Endothelial cell of umbilical vein (primary cell): ENCODE measurements at regions not wholly inside any gene's neighbourhood (a gene's known extent, or its start where the extent isn't known, plus 50 kb on each side); places are given as distances from the start of the nearest gene placed in this dataset.

ENCODE experiments used
- EZH2 ChIP-seq: IDR thresholded peaks from 2 replicates; pipeline ENCODE4 v1.6.1; 2012; ENCODE audit warnings: borderline replicate concordance, low read depth, mild to moderate bottlenecking, moderate library complexity, low read length, inconsistent platforms; ENCODE audit not compliant: severe bottlenecking
- GATA2 ChIP-seq: IDR thresholded peaks from 2 replicates; pipeline ENCODE4 v1.7.0; 2011; ENCODE audit warnings: low read depth, mild to moderate bottlenecking, moderate library complexity, mixed read lengths, low read length; ENCODE audit not compliant: insufficient read length, insufficient read depth
- MYC ChIP-seq: IDR thresholded peaks from one replicate; pipeline ENCODE4 v1.6.1; 2011; ENCODE audit warnings: mild to moderate bottlenecking, low read depth, low read length
- POLR2A ChIP-seq: IDR thresholded peaks from 2 replicates; pipeline ENCODE4 v1.6.1; 2012; ENCODE audit warnings: low read depth, mild to moderate bottlenecking, control low read depth, low read length
- POLR2AphosphoS5 ChIP-seq: IDR thresholded peaks from 2 replicates; pipeline ENCODE4 v1.6.1; 2012; ENCODE audit warnings: low read depth, mild to moderate bottlenecking, control low read depth, low read length, moderate library complexity; ENCODE audit not compliant: insufficient read depth
- TF ChIP-seq, protein P1 (sequence below), 2 donors: IDR thresholded peaks; 1 replicate in 1 of 2; 2 replicates in 1 of 2; pipeline ENCODE4 v1.5.1; 2011; ENCODE audit warnings: low read length in 2 of 2, mild to moderate bottlenecking in 2 of 2, moderate library complexity in 2 of 2, control low read depth in 1 of 2, inconsistent platforms in 1 of 2, low read depth in 1 of 2; ENCODE audit not compliant: insufficient read depth in 1 of 2; ENCODE audit errors: extremely low read depth in 1 of 2
- TF ChIP-seq, protein P2 (sequence below): IDR thresholded peaks from 2 replicates; pipeline ENCODE4 v1.6.1; 2011; ENCODE audit not compliant: insufficient read depth, insufficient read length

DNA sequence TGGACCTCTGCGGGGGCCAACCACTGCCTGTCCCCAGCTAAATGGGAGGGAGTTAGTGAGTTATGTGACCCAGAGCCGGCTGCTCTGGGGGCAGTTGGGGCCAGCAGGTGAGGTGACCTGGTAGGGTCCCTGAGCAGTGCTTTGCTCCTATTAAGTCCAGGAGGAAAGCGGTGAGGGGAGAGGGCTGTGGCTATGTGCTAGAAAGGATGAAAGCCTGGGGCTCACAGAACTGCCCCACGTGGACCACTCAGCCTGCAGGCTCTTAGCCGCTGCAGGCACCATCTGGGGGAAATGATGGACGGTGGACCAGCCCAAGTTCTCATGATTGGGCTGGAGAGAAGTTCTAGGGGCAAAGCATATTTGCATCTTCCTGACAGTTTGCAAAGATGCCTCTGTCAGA is 67.6 kb upstream of the ZNF536 start:
- TF ChIP-seq POLR2AphosphoS5 (no peak), POLR2A (no peak), GATA2 (no peak), EZH2 (no peak), MYC (no peak)
- TF ChIP-seq, protein P1, sequence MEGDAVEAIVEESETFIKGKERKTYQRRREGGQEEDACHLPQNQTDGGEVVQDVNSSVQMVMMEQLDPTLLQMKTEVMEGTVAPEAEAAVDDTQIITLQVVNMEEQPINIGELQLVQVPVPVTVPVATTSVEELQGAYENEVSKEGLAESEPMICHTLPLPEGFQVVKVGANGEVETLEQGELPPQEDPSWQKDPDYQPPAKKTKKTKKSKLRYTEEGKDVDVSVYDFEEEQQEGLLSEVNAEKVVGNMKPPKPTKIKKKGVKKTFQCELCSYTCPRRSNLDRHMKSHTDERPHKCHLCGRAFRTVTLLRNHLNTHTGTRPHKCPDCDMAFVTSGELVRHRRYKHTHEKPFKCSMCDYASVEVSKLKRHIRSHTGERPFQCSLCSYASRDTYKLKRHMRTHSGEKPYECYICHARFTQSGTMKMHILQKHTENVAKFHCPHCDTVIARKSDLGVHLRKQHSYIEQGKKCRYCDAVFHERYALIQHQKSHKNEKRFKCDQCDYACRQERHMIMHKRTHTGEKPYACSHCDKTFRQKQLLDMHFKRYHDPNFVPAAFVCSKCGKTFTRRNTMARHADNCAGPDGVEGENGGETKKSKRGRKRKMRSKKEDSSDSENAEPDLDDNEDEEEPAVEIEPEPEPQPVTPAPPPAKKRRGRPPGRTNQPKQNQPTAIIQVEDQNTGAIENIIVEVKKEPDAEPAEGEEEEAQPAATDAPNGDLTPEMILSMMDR (IDR thresholded peaks at IDR 0.05; ENCODE audit: extremely low read depth in 1 of 2, insufficient read depth in 1 of 2, low read depth in 1 of 2, low read length in 2 of 2): no peak
- TF ChIP-seq, protein P2, sequence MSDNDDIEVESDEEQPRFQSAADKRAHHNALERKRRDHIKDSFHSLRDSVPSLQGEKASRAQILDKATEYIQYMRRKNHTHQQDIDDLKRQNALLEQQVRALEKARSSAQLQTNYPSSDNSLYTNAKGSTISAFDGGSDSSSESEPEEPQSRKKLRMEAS: no peak
